Endodermal cell (in vitro differentiated cells): ENCODE measurements at regions not wholly inside any gene's neighbourhood (a gene's known extent, or its start where the extent isn't known, plus 50 kb on each side); places are given as distances from the start of the nearest gene placed in this dataset.
A peak's percentile ranks its signal among the peaks of the same experiment; 100 is the strongest.

Experiments
- DNase-seq: peaks from one replicate; pipeline ENCODE4 v3.0.0-alpha.2; 2017
- H3K27ac ChIP-seq: 2 replicates; pipeline ENCODE4 v1.5.1; 2013; ENCODE audit warnings: mild to moderate bottlenecking, low read depth, low read length, moderate library complexity
- H3K27me3 ChIP-seq: 2 replicates; pipeline ENCODE4 v1.6.1; 2013; ENCODE audit warnings: mild to moderate bottlenecking, low read length, moderate library complexity; ENCODE audit not compliant: insufficient read depth, control insufficient read depth, poor library complexity, severe bottlenecking
- H3K36me3 ChIP-seq: 2 replicates; pipeline ENCODE4 v1.7.0; 2013; ENCODE audit warnings: mild to moderate bottlenecking, low read length, moderate library complexity; ENCODE audit not compliant: control insufficient read depth, insufficient read depth
- H3K4me1 ChIP-seq: one replicate; pipeline ENCODE4 v1.7.0; 2013; ENCODE audit warnings: low read length; ENCODE audit not compliant: control insufficient read depth, insufficient read depth
- H3K4me3 ChIP-seq: 2 replicates; pipeline ENCODE4 v1.5.1; 2013; ENCODE audit warnings: mild to moderate bottlenecking, low read length, moderate library complexity
- H3K9ac ChIP-seq: 2 replicates; pipeline ENCODE4 v1.6.1; 2013; ENCODE audit warnings: mild to moderate bottlenecking, low read length, moderate library complexity; ENCODE audit not compliant: poor library complexity, severe bottlenecking; ENCODE audit errors: extremely low read depth
- H3K9me3 ChIP-seq: 2 replicates; pipeline ENCODE4 v1.6.1; 2013; ENCODE audit warnings: mild to moderate bottlenecking, low read length, moderate library complexity; ENCODE audit not compliant: control insufficient read depth
- H3K27ac Mint-ChIP-seq: 2 replicates; pipeline ENCODE4 v1.8.0; 2020; ENCODE audit warnings: mixed read lengths
- H3K27me3 Mint-ChIP-seq: 2 replicates; pipeline ENCODE4 v1.8.0; 2021; ENCODE audit warnings: mild to moderate bottlenecking, mixed read lengths; ENCODE audit not compliant: insufficient read depth
- H3K36me3 Mint-ChIP-seq: 2 replicates; pipeline ENCODE4 v1.8.0; 2020; ENCODE audit warnings: low read depth, mixed read lengths
- H3K4me1 Mint-ChIP-seq: 2 replicates; pipeline ENCODE4 v1.8.0; 2020; ENCODE audit warnings: mixed read lengths
- H3K4me3 Mint-ChIP-seq: 2 replicates; pipeline ENCODE4 v1.8.0; 2020; ENCODE audit warnings: mild to moderate bottlenecking, moderate library complexity, mixed read lengths
- H3K9me3 Mint-ChIP-seq: 2 replicates; pipeline ENCODE4 v1.8.0; 2020; ENCODE audit warnings: mild to moderate bottlenecking, mixed read lengths
- WGBS, 2 experiments: methylation state at CpG; one replicate each; pipeline versions ENCODE4 v1.1.5 to v1.1.7; 2013; ENCODE audit warnings: missing lambda C conversion rate in 2 of 2, mixed read lengths in 1 of 2; ENCODE audit not compliant: insufficient coverage in 1 of 2, insufficient read length in 1 of 2; 5-methylcytosine and 5-hydroxymethylcytosine counted together
- TF ChIP-seq, protein P1 (sequence below): fragments of 200-600 bp; sonication (generic); conservative IDR thresholded peaks from 2 replicates; pipeline ENCODE4 v1.5.0; 2021; ENCODE audit warnings: antibody characterized with exemption, mild to moderate bottlenecking

DNA sequence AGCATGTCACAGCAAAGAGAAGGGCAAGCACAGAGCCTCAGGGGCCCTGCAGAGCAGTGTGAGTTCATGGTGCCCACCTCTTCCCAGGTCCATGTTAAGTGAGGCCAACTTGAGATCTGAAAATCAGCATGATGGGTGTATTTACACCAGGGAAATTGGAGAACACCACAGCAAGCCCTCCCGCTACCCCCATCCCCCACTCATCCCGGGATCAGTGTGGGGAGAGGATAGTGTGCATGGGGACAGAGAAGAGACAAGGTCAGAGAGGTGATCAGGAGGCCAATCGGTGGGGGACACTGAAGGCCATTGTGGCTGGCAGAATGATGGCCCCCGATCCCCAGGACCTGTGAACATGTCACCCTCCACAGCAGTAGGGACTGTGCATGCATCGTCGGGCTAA is 54.7 kb downstream of the PTGR3 start:
- Mint-ChIP-seq H3K4me1 (peaks cover 3% of the 10 kb centered on the region), H3K4me3 (no peak overlapping the region), H3K36me3 (no peaks in the 10 kb centered on the region), H3K27me3 (peaks cover 9% of the 10 kb centered on the region), H3K9me3 (peaks cover 21% of the 10 kb centered on the region), H3K27ac (no peak overlapping the region)
- Histone ChIP-seq H3K9ac (no peak overlapping the region), H3K27me3 (no peaks in the 10 kb centered on the region), H3K4me3 (no peak overlapping the region), H3K9me3 (peaks cover 9% of the 10 kb centered on the region), H3K27ac (no peak overlapping the region), H3K36me3 (no peaks in the 10 kb centered on the region), H3K4me1 (peaks cover 10% of the 10 kb centered on the region)
- DNase-seq, result peak; percentile 26
- 82 to 100% methylated on average over 3 to 6 of the region's 6 CpGs for WGBS, 2 experiments
- TF ChIP-seq, protein P1, sequence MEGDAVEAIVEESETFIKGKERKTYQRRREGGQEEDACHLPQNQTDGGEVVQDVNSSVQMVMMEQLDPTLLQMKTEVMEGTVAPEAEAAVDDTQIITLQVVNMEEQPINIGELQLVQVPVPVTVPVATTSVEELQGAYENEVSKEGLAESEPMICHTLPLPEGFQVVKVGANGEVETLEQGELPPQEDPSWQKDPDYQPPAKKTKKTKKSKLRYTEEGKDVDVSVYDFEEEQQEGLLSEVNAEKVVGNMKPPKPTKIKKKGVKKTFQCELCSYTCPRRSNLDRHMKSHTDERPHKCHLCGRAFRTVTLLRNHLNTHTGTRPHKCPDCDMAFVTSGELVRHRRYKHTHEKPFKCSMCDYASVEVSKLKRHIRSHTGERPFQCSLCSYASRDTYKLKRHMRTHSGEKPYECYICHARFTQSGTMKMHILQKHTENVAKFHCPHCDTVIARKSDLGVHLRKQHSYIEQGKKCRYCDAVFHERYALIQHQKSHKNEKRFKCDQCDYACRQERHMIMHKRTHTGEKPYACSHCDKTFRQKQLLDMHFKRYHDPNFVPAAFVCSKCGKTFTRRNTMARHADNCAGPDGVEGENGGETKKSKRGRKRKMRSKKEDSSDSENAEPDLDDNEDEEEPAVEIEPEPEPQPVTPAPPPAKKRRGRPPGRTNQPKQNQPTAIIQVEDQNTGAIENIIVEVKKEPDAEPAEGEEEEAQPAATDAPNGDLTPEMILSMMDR, result no peak

DNA sequence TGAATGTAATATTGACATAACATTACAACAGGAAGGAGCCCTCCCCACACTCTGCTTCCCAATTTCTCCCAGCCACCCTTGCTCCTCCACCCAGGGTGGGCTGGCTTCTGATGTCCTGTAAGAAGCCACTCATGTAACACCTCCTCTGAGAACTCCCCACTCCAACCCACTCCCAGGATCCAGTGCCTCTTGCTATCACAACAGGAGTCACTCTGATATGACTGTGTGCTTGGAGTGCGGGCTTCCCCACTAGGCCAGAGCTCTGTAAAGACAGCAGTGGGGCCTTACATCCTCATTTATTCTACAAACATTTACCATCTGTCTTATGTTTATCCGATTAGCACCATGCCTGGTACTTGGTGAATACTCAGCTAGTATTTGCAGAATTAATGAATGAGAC is 65.1 kb downstream of the PTGR3 start:
- H3K27me3 Mint-ChIP-seq, result no peaks in the 10 kb centered on the region
- no peaks in the 10 kb centered on the region for H3K4me1 ChIP-seq
- no peak for DNase-seq
- no peak overlapping the region for H3K27ac ChIP-seq
- WGBS, 2 experiments, result 78 to 100% methylated on average over 1 to 2 of the region's 2 CpGs
- no peak overlapping the region for H3K4me3 Mint-ChIP-seq
- peaks cover 34% of the 10 kb centered on the region for H3K9me3 Mint-ChIP-seq
- TF ChIP-seq, protein P1, result no peak
- H3K27ac Mint-ChIP-seq, result no peak overlapping the region
- H3K36me3 Mint-ChIP-seq, result no peaks in the 10 kb centered on the region
- H3K36me3 ChIP-seq, result no peaks in the 10 kb centered on the region
- H3K4me3 ChIP-seq, result no peak overlapping the region
- no peaks in the 10 kb centered on the region for H3K27me3 ChIP-seq
- no peaks in the 10 kb centered on the region for H3K4me1 Mint-ChIP-seq
- H3K9me3 ChIP-seq, result no peaks in the 10 kb centered on the region
- no peak overlapping the region for H3K9ac ChIP-seq

DNA sequence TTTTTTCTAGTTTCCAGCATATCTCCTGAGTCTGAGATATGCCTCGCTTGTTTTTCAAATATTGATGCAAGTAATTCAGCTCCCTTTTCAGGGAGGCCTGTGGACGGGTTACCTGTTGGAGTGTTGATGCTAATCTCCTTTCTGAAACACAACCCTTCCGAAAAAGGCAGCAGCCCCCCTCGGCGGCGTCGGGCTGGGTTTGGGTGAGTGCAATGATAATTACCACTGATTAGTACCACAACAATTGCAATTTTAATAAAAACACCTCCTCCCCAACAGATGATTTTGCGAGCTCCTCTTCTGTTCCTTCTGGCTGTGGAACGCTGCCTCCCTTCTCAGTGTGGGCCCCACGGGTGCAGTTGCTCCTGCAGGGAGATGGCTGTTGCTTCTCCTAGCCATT is 66.3 kb downstream of the PTGR3 start:
- H3K27ac Mint-ChIP-seq, result no peak overlapping the region
- no peaks in the 10 kb centered on the region for H3K27me3 ChIP-seq
- H3K9ac ChIP-seq, result no peak overlapping the region
- no peaks in the 10 kb centered on the region for H3K36me3 Mint-ChIP-seq
- H3K4me1 ChIP-seq, result no peaks in the 10 kb centered on the region
- DNase-seq, result no peak
- H3K27me3 Mint-ChIP-seq, result no peaks in the 10 kb centered on the region
- H3K4me1 Mint-ChIP-seq, result no peaks in the 10 kb centered on the region
- H3K27ac ChIP-seq, result no peak overlapping the region
- no peak overlapping the region for H3K4me3 Mint-ChIP-seq
- TF ChIP-seq, protein P1, result no peak
- 93 to 100% methylated on average over 2 to 9 of the region's 10 CpGs for WGBS, 2 experiments
- H3K9me3 ChIP-seq, result no peaks in the 10 kb centered on the region
- H3K36me3 ChIP-seq, result no peaks in the 10 kb centered on the region
- peaks cover 32% of the 10 kb centered on the region for H3K9me3 Mint-ChIP-seq
- no peak overlapping the region for H3K4me3 ChIP-seq
